ENCODE measurements at regions not wholly inside any gene's neighbourhood (a gene's known extent, or its start where the extent isn't known, plus 50 kb on each side); places are given as distances from the start of the nearest gene placed in this dataset.

GRCh38 chr2:204228169-204228886 lies 291.8 kb downstream of the ICOS start:
- Histone ChIP-seq H3K4me2 (ENCODE audit: low read length) (no peak overlapping the region), H3K36me3 (ENCODE audit: control insufficient read depth in 1 of 2, insufficient read depth in 2 of 2, low read length in 2 of 2) (no peaks in the 10 kb centered on the region), H3K4me1 (ENCODE audit: control insufficient read depth in 1 of 2, insufficient read depth in 2 of 2, low read length in 2 of 2) (no peaks in the 10 kb centered on the region), H3K27me3 (ENCODE audit: insufficient read depth, low read length) (peaks cover 32% of the 10 kb centered on the region), H3K9ac (ENCODE audit: low read length) (no peak overlapping the region), H3K4me3 (replicated peaks in 1 of 2; ENCODE audit: low read depth in 1 of 2, low read length in 2 of 2) (no peak overlapping the region), H2AFZ (ENCODE audit: low read depth, low read length, poor library complexity, severe bottlenecking) (no peak overlapping the region), H4K20me1 (ENCODE audit: insufficient read depth) (no peaks in the 10 kb centered on the region), H3K79me2 (ENCODE audit: insufficient read depth, low read length) (no peaks in the 10 kb centered on the region), H3K9me3 (ENCODE audit: control insufficient read depth in 1 of 2, insufficient read depth in 1 of 2, low read depth in 1 of 2, low read length in 2 of 2) (no peaks in the 10 kb centered on the region), H3K9me2 (ENCODE audit: insufficient read depth) (no peaks in the 10 kb centered on the region), H3K27ac (ENCODE audit: low read depth, low read length) (no peak overlapping the region)
- ATAC-seq (no peak), DNase-seq (ENCODE audit: low read depth, low spot score) (no peak)
- no peak for TF ChIP-seq SP1 (IDR thresholded peaks at IDR 0.05; ENCODE audit: low read depth)
- no peak for TF ChIP-seq ZFX (IDR thresholded peaks at IDR 0.05)
- TF ChIP-seq, protein P1, sequence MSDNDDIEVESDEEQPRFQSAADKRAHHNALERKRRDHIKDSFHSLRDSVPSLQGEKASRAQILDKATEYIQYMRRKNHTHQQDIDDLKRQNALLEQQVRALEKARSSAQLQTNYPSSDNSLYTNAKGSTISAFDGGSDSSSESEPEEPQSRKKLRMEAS (IDR thresholded peaks at IDR 0.05), result no peak
- no peak for TF ChIP-seq ELF1 (IDR thresholded peaks at IDR 0.05; ENCODE audit: borderline replicate concordance, low read depth)
- TF ChIP-seq RAD21 (IDR thresholded peaks at IDR 0.05; ENCODE audit: low read depth), result no peak
- TF ChIP-seq, protein P2, sequence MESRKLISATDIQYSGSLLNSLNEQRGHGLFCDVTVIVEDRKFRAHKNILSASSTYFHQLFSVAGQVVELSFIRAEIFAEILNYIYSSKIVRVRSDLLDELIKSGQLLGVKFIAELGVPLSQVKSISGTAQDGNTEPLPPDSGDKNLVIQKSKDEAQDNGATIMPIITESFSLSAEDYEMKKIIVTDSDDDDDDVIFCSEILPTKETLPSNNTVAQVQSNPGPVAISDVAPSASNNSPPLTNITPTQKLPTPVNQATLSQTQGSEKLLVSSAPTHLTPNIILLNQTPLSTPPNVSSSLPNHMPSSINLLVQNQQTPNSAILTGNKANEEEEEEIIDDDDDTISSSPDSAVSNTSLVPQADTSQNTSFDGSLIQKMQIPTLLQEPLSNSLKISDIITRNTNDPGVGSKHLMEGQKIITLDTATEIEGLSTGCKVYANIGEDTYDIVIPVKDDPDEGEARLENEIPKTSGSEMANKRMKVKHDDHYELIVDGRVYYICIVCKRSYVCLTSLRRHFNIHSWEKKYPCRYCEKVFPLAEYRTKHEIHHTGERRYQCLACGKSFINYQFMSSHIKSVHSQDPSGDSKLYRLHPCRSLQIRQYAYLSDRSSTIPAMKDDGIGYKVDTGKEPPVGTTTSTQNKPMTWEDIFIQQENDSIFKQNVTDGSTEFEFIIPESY (IDR thresholded peaks at IDR 0.05; ENCODE audit: extremely low read depth, insufficient replicate concordance, low read length), result no peak
- TF ChIP-seq YY1 (IDR thresholded peaks at IDR 0.05; ENCODE audit: extremely low read depth, insufficient replicate concordance, low read depth, low read length), result no peak
- TF ChIP-seq EZH2phosphoT487 (IDR thresholded peaks at IDR 0.05; ENCODE audit: borderline replicate concordance), result no peak
- no peak for TF ChIP-seq SRF (IDR thresholded peaks at IDR 0.05; ENCODE audit: low read depth)
- TF ChIP-seq POLR2A (IDR thresholded peaks at IDR 0.05; ENCODE audit: borderline replicate concordance, extremely low read depth, insufficient read depth, insufficient read length), result no peak
- TF ChIP-seq SIN3A (IDR thresholded peaks at IDR 0.05; ENCODE audit: low read depth), result no peak
- TF ChIP-seq, protein P3, sequence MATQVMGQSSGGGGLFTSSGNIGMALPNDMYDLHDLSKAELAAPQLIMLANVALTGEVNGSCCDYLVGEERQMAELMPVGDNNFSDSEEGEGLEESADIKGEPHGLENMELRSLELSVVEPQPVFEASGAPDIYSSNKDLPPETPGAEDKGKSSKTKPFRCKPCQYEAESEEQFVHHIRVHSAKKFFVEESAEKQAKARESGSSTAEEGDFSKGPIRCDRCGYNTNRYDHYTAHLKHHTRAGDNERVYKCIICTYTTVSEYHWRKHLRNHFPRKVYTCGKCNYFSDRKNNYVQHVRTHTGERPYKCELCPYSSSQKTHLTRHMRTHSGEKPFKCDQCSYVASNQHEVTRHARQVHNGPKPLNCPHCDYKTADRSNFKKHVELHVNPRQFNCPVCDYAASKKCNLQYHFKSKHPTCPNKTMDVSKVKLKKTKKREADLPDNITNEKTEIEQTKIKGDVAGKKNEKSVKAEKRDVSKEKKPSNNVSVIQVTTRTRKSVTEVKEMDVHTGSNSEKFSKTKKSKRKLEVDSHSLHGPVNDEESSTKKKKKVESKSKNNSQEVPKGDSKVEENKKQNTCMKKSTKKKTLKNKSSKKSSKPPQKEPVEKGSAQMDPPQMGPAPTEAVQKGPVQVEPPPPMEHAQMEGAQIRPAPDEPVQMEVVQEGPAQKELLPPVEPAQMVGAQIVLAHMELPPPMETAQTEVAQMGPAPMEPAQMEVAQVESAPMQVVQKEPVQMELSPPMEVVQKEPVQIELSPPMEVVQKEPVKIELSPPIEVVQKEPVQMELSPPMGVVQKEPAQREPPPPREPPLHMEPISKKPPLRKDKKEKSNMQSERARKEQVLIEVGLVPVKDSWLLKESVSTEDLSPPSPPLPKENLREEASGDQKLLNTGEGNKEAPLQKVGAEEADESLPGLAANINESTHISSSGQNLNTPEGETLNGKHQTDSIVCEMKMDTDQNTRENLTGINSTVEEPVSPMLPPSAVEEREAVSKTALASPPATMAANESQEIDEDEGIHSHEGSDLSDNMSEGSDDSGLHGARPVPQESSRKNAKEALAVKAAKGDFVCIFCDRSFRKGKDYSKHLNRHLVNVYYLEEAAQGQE (IDR thresholded peaks at IDR 0.05; ENCODE audit: low read depth), result no peak
- no peak for TF ChIP-seq JUND (IDR thresholded peaks at IDR 0.05)
- TF ChIP-seq POLR2AphosphoS5 (IDR thresholded peaks at IDR 0.05; ENCODE audit: low read depth, low read length), result no peak
- no peak for TF ChIP-seq EGR1 (IDR thresholded peaks at IDR 0.05; ENCODE audit: low read depth)
- no peak for TF ChIP-seq CBX3 (IDR thresholded peaks at IDR 0.05; ENCODE audit: low read depth)
- TF ChIP-seq, protein P4, sequence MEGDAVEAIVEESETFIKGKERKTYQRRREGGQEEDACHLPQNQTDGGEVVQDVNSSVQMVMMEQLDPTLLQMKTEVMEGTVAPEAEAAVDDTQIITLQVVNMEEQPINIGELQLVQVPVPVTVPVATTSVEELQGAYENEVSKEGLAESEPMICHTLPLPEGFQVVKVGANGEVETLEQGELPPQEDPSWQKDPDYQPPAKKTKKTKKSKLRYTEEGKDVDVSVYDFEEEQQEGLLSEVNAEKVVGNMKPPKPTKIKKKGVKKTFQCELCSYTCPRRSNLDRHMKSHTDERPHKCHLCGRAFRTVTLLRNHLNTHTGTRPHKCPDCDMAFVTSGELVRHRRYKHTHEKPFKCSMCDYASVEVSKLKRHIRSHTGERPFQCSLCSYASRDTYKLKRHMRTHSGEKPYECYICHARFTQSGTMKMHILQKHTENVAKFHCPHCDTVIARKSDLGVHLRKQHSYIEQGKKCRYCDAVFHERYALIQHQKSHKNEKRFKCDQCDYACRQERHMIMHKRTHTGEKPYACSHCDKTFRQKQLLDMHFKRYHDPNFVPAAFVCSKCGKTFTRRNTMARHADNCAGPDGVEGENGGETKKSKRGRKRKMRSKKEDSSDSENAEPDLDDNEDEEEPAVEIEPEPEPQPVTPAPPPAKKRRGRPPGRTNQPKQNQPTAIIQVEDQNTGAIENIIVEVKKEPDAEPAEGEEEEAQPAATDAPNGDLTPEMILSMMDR (IDR thresholded peaks at IDR 0.05 in 2 of 3, conservative IDR thresholded peaks at IDR 0.05 in 1 of 3; ENCODE audit: borderline replicate concordance in 1 of 3, insufficient read depth in 1 of 3, low read depth in 2 of 3, low read length in 2 of 3), result no peak
- TF ChIP-seq, protein P5, sequence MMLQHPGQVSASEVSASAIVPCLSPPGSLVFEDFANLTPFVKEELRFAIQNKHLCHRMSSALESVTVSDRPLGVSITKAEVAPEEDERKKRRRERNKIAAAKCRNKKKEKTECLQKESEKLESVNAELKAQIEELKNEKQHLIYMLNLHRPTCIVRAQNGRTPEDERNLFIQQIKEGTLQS (IDR thresholded peaks at IDR 0.05), result no peak
- no peak for TF ChIP-seq EZH2 (IDR thresholded peaks at IDR 0.05)
- TF ChIP-seq ZNF274 (IDR thresholded peaks at IDR 0.05; ENCODE audit: low read depth, low read length), result no peak
- CTCF ChIA-PET, result no interaction called here
- RAD21 ChIA-PET (ENCODE audit: low non-redundant PET in 1 of 2, low total read pairs in 2 of 2, uncharacterized antibody in 2 of 2, unreplicated experiment in 2 of 2), result no interaction called here
- no TSS peak for BruUV-seq (replicated peaks)
- POLR2A ChIA-PET, result no interaction called here
- intact Hi-C loops (cut with micrococcal nuclease), result no loop called here
